DMS153 treated with DMSO at 0.1 percent for 48 hours (cell line): ENCODE measurements at regions not wholly inside any gene's neighbourhood (a gene's known extent, or its start where the extent isn't known, plus 50 kb on each side); places are given as distances from the start of the nearest gene placed in this dataset.

Experiments
- DNase-seq: peaks from one replicate; lab custom pipeline; 2025; ENCODE audit not compliant: unreplicated experiment; lab: John Stamatoyannopoulos, UW

DNA sequence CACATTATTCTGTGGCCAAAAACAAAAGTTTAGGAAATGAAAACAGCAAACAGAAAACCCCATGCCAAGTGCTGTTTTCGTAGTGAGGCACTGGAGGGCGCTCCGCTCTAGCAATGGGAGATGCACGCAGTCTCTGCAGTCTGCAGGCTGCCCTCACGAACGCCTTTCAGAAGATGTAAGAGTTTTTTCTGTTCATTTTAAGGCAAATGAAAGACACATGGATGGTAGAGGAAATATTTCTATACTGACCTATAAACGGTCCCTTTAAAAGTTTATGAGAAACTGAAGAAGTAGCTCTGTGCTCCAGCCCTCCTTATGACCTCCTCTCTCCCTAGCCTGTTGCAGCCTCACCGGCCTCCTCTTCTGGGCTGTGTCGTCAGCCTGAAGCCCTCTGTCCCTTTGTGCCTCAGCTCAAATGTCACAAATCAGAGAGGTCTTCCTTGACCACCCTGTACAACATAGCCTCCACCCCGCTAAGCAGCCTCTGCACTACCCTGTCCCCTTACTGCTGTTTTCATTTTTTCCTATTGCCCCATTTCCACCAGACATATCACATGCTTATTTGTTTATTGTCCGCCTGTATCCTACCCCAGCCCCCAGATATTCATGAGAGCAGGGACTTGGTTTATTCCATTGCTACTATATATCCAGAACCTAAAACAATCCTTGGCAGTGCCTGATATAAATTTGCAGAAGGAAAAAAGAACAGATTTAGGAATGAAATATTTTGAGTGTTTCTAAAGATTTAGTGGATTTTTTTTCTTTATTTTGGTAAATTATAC is 116.4 kb downstream of the TM9SF2 start:
- no peak for DNase-seq

DNA sequence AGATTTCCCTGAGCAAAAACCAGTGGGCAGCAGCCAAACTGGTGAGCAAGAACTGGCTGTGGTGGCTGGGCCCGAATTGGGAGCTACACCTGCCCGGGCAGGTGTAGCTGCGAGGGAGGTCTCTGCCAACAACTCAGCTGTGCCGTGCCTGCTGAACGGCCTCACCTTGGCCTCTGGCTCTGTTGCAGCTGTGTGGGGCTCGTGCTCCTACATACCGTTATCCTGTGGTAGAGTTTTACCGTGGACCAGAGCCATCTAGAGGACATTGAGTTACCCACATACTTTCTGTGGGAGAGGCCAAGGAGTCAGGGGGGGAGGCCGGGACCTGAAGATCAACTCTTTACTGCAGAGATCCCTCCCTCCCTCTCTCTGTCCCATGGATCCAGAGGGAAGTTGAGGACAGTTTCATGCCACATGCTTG is 113.2 kb downstream of the TM9SF2 start:
- DNase-seq, result no peak
